Activated T-cell treated with anti-CD3 and anti-CD28 coated beads, Interleukin-2, amount 50 U/mL, for 4 hours (primary cell): ENCODE measurements at regions not wholly inside any gene's neighbourhood (a gene's known extent, or its start where the extent isn't known, plus 50 kb on each side); places are given as distances from the start of the nearest gene placed in this dataset.

Source experiments
- ATAC-seq, 2 donors: fragments of 200-7000 bp; cut with Tn5 transposase; one replicate each; pipeline ENCODE4 v1.10.0; 2021
- DNase-seq: peaks from one replicate; pipeline ENCODE4 v3.0.0-alpha.2; 2020
- H3K27me3 Mint-ChIP-seq: one replicate; pipeline ENCODE4 v1.8.0; 2021; ENCODE audit warnings: low read depth, mixed read lengths
- H3K36me3 Mint-ChIP-seq: one replicate; pipeline ENCODE4 v1.8.0; 2022; ENCODE audit warnings: mixed read lengths; ENCODE audit not compliant: insufficient read depth
- H3K4me1 Mint-ChIP-seq: one replicate; pipeline ENCODE4 v1.8.0; 2021; ENCODE audit warnings: low read depth, mixed read lengths
- H3K4me3 Mint-ChIP-seq: one replicate; pipeline ENCODE4 v1.8.0; 2021; ENCODE audit warnings: mild to moderate bottlenecking, moderate library complexity, mixed read lengths
- H3K9me3 Mint-ChIP-seq: one replicate; pipeline ENCODE4 v1.8.0; 2021; ENCODE audit warnings: mixed read lengths

- Mint-ChIP-seq H3K36me3 (no peaks in the 10 kb centered on the region), H3K4me3 (no peak overlapping the region), H3K9me3 (no peaks in the 10 kb centered on the region), H3K27me3 (peaks cover 14% of the 10 kb centered on the region), H3K4me1 (no peaks in the 10 kb centered on the region)
- no peak for DNase-seq
- no peak for ATAC-seq
Observed at GRCh38 chr6:43964659-43965570, 162.3 kb downstream of the MRPL14 start.

GRCh38 chr6:43963877-43964658, 163.2 kb downstream of the MRPL14 start:
- H3K4me3 Mint-ChIP-seq = no peak overlapping the region
- no peak for DNase-seq
- no peaks in the 10 kb centered on the region for H3K36me3 Mint-ChIP-seq
- H3K27me3 Mint-ChIP-seq = peaks cover 18% of the 10 kb centered on the region
- no peaks in the 10 kb centered on the region for H3K9me3 Mint-ChIP-seq
- ATAC-seq = no peak
- no peaks in the 10 kb centered on the region for H3K4me1 Mint-ChIP-seq

- H3K9me3 Mint-ChIP-seq = no peaks in the 10 kb centered on the region
- peaks cover 23% of the 10 kb centered on the region for H3K27me3 Mint-ChIP-seq
- no peak for DNase-seq
- no peaks in the 10 kb centered on the region for H3K4me1 Mint-ChIP-seq
- H3K4me3 Mint-ChIP-seq = no peak overlapping the region
- no peak for ATAC-seq
- no peaks in the 10 kb centered on the region for H3K36me3 Mint-ChIP-seq
Observed at GRCh38 chr6:43963203-43963602, 164.0 kb downstream of the MRPL14 start.

DNA sequence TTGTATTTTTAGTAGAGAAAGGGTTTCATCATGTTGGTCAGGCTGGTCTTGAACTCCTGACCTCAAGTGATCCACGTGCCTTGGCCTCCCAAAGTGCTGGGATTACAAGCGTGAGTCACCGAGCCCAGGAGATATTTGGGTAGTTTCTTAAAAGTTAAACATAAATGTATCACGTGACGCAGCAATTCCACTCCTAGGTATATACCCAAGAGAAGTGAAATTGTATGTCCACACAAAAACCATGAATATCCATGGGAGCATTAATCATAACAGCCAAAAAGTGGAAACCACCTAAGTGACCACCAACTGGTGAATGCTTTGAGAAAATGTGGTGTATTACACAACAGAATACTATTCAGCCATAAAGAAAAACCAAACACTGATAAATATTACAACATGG, 164.8 kb downstream of the MRPL14 start:
- no peaks in the 10 kb centered on the region for H3K4me1 Mint-ChIP-seq
- peaks cover 27% of the 10 kb centered on the region for H3K27me3 Mint-ChIP-seq
- DNase-seq (no peak), ATAC-seq (no peak)
- H3K36me3 Mint-ChIP-seq = no peaks in the 10 kb centered on the region
- H3K4me3 Mint-ChIP-seq = no peak overlapping the region
- H3K9me3 Mint-ChIP-seq = no peaks in the 10 kb centered on the region

DNA sequence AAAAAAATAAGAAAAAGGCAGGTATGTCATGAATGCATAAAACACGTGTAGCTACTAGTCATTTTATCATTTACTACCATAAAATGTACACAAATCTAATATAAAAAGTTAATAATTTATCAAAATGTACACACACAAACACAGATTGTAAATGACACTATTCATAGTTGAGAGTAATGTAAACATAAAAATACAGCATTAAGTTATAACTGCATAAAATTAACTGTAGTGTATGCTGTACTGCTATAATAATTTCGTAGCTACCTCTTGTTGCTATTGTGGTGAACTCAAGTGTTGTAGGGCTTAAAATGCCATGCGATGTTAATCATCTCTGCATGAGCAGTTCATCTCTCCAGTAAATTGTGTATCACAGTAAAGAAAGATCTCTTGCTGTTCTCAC, 170.0 kb downstream of the MRPL14 start:
- ATAC-seq (no peak), DNase-seq (no peak)
- Mint-ChIP-seq H3K4me1 (no peaks in the 10 kb centered on the region), H3K4me3 (no peak overlapping the region), H3K27me3 (peaks cover 37% of the 10 kb centered on the region), H3K36me3 (peaks cover 2% of the 10 kb centered on the region), H3K9me3 (peaks cover 9% of the 10 kb centered on the region)

DNA sequence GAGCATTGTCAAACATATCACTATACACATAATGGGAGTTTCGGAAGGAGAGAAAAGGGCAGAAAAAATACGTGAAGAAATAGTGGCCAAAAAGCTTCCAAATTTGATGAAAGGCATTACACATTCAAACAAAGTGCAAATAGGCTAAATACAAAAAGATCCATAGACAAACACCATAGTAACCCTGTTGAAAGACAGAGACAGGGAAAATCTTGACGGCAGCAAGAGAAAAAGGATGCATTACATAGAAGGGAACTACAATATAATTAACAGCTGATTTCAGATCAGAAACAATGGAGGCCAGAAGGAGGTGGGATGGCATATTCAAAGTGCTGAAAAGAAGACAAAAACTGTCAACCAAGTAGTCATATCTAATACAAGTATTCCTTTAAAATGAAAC, 170.8 kb downstream of the MRPL14 start:
- H3K27me3 Mint-ChIP-seq = peaks cover 33% of the 10 kb centered on the region
- H3K36me3 Mint-ChIP-seq = peaks cover 2% of the 10 kb centered on the region
- DNase-seq = no peak
- H3K4me1 Mint-ChIP-seq = no peaks in the 10 kb centered on the region
- no peak for ATAC-seq
- H3K4me3 Mint-ChIP-seq = no peak overlapping the region
- peaks cover 9% of the 10 kb centered on the region for H3K9me3 Mint-ChIP-seq

DNA sequence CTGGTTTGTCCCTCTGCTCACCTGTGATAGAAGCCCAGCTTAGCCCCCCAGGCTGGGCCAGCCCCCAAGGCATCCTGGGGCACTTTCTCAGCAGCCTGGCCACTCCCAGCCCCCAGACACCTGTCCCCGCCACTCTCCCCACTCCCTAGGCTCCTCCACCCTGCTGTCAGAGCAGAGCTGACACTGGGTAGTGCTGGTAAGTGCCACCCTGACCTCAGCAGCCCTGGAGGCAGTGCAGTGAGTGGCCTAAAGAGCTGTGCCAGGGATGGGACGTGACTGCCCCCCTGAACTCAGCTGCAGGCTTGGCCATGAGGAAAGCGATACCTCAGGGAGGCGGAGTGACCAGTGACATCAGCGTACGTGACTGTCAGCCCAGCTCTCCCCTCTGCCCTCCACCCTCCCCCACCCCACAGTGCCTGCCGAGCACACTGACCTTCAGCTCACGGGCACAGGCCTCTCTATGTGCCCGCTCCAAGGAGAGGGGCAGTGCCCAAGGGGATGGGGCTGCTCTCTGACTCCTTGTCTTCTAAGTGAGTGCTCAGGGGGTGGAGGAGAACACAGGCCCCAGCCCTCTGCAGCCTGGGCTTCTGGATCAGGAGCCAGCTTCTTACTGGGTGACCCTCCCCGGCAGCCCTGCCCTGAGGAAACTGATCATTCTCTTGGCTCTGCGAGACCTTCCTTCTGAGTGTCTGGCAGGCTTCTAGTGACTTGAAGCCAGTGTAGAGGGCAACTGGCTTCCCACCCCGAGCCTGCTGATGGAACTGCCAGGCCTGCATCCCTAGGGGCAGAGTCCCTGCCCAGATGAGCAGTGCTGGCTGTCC, 172.7 kb downstream of the MRPL14 start:
- no peaks in the 10 kb centered on the region for H3K4me1 Mint-ChIP-seq
- peaks cover 2% of the 10 kb centered on the region for H3K36me3 Mint-ChIP-seq
- no peak for ATAC-seq
- peaks cover 9% of the 10 kb centered on the region for H3K9me3 Mint-ChIP-seq
- H3K27me3 Mint-ChIP-seq = peaks cover 29% of the 10 kb centered on the region
- no peak for DNase-seq
- no peak overlapping the region for H3K4me3 Mint-ChIP-seq

- peaks cover 9% of the 10 kb centered on the region for H3K9me3 Mint-ChIP-seq
- DNase-seq (no peak), ATAC-seq (no peak)
- no peak overlapping the region for H3K4me3 Mint-ChIP-seq
- H3K27me3 Mint-ChIP-seq = peaks cover 26% of the 10 kb centered on the region
- H3K4me1 Mint-ChIP-seq = no peaks in the 10 kb centered on the region
- H3K36me3 Mint-ChIP-seq = peaks cover 2% of the 10 kb centered on the region
Observed at GRCh38 chr6:43953794-43954310, 173.4 kb downstream of the MRPL14 start.

- peaks cover 9% of the 10 kb centered on the region for H3K9me3 Mint-ChIP-seq
- H3K4me1 Mint-ChIP-seq = no peaks in the 10 kb centered on the region
- peaks cover 24% of the 10 kb centered on the region for H3K27me3 Mint-ChIP-seq
- H3K36me3 Mint-ChIP-seq = peaks cover 2% of the 10 kb centered on the region
- no peak for ATAC-seq
- no peak overlapping the region for H3K4me3 Mint-ChIP-seq
- DNase-seq = no peak
Observed at GRCh38 chr6:43953256-43953655, 174.0 kb downstream of the MRPL14 start.

- peaks cover 2% of the 10 kb centered on the region for H3K36me3 Mint-ChIP-seq
- ATAC-seq = no peak
- no peak overlapping the region for H3K4me3 Mint-ChIP-seq
- H3K27me3 Mint-ChIP-seq = peaks cover 21% of the 10 kb centered on the region
- H3K4me1 Mint-ChIP-seq = no peaks in the 10 kb centered on the region
- DNase-seq = no peak
- peaks cover 9% of the 10 kb centered on the region for H3K9me3 Mint-ChIP-seq
Observed at GRCh38 chr6:43952746-43953145, 174.5 kb downstream of the MRPL14 start.

DNA sequence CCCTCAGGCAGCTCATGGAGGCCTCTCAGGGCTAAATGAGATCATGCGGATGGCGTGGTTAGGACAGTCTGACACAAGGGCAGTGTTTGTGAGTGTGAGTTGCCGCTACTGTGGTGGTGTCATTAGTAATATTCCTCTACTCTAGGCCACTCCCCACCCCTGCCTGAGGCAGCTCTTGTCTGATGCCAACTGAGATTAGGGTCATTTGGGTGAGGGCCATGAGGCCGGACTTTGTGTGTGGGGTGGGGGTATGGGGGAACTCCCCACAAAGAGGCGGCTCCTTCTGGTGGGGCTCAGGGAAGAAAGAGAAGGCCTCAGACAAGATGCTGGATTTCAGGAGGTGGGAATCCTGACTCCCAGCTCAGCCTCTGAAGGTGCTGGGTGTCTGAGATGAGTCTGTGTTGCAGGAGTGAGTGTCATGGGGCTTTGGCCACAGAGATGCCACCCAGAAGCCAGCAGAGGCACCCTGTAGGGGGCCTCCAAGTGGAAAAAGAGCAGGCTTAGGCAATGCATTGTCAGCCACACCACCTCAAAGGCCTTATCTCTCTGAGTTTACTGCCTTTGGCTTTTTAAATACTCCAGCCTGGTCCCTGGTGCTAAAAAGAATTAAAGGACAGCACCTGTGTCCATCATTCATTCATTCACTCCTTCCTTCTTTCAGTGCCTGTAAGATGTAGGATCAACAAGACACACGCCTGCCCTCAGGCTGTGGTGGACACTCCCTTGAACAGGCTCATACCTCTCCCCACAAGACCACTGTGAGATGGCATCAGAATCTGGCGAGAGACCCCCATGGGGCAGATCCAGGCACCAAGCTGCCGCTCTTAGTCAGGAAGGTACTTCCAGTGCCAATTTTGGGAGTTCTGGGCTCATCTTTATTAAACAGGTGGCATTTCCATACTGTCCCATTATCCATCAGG, 175.2 kb downstream of the MRPL14 start:
- no peaks in the 10 kb centered on the region for H3K4me1 Mint-ChIP-seq
- H3K9me3 Mint-ChIP-seq = peaks cover 10% of the 10 kb centered on the region
- H3K4me3 Mint-ChIP-seq = no peak overlapping the region
- ATAC-seq = no peak
- peaks cover 19% of the 10 kb centered on the region for H3K27me3 Mint-ChIP-seq
- H3K36me3 Mint-ChIP-seq = peaks cover 2% of the 10 kb centered on the region
- DNase-seq = no peak

DNA sequence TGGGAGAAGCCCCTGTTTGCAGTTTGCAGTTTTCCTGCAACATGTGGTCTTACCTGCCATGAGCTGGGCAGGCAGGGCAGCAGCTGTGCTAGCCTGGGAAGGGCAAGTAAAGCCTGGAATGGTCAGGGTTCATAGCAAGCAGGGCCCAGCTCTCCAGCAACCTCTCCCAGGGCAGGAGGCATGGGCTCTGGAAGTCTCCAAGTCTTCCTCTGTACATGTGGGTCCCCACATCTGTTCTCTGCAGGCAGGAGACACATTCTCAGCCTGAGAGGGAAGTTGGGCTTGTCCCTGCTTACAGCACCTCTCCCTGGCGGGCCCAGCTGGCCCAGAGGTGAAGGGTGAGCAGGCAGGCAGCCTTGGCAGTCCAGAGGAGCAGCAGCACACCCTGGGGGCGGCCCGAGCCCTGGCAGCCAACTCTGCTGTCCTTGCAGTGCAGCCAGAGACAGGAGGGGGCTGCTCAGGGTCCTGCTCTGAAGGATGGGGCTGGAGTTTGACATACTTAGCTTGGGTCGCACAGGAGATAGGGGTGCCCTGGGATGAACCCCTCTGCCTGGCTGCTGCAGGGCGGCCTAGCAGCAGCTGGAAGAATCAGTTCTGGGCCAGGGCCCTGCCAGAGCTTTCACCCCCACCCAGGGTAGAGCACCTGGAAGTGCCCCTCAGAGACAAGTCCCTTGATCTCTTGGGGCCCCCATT, 176.0 kb downstream of the MRPL14 start:
- DNase-seq = no peak
- Mint-ChIP-seq H3K4me1 (no peaks in the 10 kb centered on the region), H3K9me3 (peaks cover 13% of the 10 kb centered on the region), H3K27me3 (peaks cover 15% of the 10 kb centered on the region), H3K36me3 (peaks cover under 1% of the 10 kb centered on the region), H3K4me3 (no peak overlapping the region)
- no peak for ATAC-seq

DNA sequence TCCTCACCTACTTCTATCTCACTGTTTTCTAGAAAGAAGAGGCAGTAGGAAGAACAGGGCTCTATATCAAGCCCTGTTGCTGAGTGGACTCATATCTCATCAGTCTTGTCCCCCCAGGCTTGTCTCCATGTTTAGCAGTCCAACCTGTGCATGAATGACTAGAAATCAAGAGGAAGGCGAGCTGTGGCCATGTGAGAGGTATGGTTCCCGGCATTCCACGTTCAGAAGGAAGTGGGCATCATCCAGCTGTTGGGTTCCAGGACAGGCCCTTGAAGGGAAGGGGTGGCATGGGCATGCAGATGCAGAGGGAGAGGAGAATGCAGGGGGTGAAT, 176.6 kb downstream of the MRPL14 start:
- no peaks in the 10 kb centered on the region for H3K4me1 Mint-ChIP-seq
- peaks cover 14% of the 10 kb centered on the region for H3K27me3 Mint-ChIP-seq
- peaks cover 10% of the 10 kb centered on the region for H3K9me3 Mint-ChIP-seq
- no peaks in the 10 kb centered on the region for H3K36me3 Mint-ChIP-seq
- DNase-seq (no peak), ATAC-seq (no peak)
- H3K4me3 Mint-ChIP-seq = no peak overlapping the region
